Osteocyte (in vitro differentiated cells): ENCODE measurements at regions not wholly inside any gene's neighbourhood (a gene's known extent, or its start where the extent isn't known, plus 50 kb on each side); places are given as distances from the start of the nearest gene placed in this dataset.

Experiments used
- DNase-seq: peaks from one replicate; pipeline ENCODE4 v3.0.0; 2021; ENCODE audit warnings: mixed read lengths; ENCODE audit not compliant: unreplicated experiment; ENCODE audit errors: extremely low spot score
- H3K27ac Mint-ChIP-seq: one replicate; pipeline ENCODE4 v1.8.0; 2021; ENCODE audit warnings: mild to moderate bottlenecking, mixed read lengths; ENCODE audit not compliant: unreplicated experiment
- H3K27me3 Mint-ChIP-seq: one replicate; pipeline ENCODE4 v1.8.0; 2021; ENCODE audit warnings: mixed read lengths; ENCODE audit not compliant: unreplicated experiment
- H3K36me3 Mint-ChIP-seq: one replicate; pipeline ENCODE4 v1.8.0; 2021; ENCODE audit warnings: mixed read lengths; ENCODE audit not compliant: unreplicated experiment
- H3K4me1 Mint-ChIP-seq: one replicate; pipeline ENCODE4 v1.8.0; 2021; ENCODE audit warnings: mixed read lengths; ENCODE audit not compliant: unreplicated experiment
- H3K4me3 Mint-ChIP-seq: one replicate; pipeline ENCODE4 v1.8.0; 2021; ENCODE audit warnings: mild to moderate bottlenecking, moderate library complexity, mixed read lengths; ENCODE audit not compliant: unreplicated experiment
- H3K9me3 Mint-ChIP-seq: one replicate; pipeline ENCODE4 v1.8.0; 2021; ENCODE audit warnings: mixed read lengths; ENCODE audit not compliant: unreplicated experiment
- TF ChIP-seq, protein P1 (sequence below): fragments of 200-600 bp; sonication (generic); IDR thresholded peaks from 2 replicates; pipeline ENCODE4 v1.5.0; 2021; ENCODE audit warnings: antibody characterized with exemption, mild to moderate bottlenecking, moderate library complexity

DNA sequence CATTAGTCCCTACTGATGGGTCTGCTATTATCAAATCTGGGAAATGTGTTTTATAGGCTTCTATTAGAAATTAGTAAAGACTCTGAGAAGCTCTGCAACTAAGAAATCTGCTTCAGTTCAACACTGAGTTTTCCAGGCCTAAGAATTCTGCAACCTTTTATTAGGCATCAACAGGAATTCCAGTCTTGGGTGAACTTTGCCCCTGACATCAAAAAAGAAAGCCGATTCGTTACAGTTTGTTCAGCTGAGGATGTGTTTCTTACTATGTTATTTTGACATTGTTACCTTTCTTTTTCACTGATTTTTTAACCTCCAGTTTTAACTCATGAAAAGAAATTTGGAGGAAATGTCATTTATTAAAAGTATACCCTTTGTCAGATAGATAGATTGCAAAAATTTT lies 131.5 kb upstream of the KCNH8 start:
- no peak for DNase-seq
- TF ChIP-seq, protein P1, sequence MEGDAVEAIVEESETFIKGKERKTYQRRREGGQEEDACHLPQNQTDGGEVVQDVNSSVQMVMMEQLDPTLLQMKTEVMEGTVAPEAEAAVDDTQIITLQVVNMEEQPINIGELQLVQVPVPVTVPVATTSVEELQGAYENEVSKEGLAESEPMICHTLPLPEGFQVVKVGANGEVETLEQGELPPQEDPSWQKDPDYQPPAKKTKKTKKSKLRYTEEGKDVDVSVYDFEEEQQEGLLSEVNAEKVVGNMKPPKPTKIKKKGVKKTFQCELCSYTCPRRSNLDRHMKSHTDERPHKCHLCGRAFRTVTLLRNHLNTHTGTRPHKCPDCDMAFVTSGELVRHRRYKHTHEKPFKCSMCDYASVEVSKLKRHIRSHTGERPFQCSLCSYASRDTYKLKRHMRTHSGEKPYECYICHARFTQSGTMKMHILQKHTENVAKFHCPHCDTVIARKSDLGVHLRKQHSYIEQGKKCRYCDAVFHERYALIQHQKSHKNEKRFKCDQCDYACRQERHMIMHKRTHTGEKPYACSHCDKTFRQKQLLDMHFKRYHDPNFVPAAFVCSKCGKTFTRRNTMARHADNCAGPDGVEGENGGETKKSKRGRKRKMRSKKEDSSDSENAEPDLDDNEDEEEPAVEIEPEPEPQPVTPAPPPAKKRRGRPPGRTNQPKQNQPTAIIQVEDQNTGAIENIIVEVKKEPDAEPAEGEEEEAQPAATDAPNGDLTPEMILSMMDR: no peak
- H3K36me3 Mint-ChIP-seq: no peaks in the 10 kb centered on the region
- H3K27me3 Mint-ChIP-seq: no peaks in the 10 kb centered on the region
- no peak overlapping the region for H3K27ac Mint-ChIP-seq
- peaks cover 4% of the 10 kb centered on the region for H3K9me3 Mint-ChIP-seq
- H3K4me3 Mint-ChIP-seq: no peak overlapping the region
- H3K4me1 Mint-ChIP-seq: no peaks in the 10 kb centered on the region

DNA sequence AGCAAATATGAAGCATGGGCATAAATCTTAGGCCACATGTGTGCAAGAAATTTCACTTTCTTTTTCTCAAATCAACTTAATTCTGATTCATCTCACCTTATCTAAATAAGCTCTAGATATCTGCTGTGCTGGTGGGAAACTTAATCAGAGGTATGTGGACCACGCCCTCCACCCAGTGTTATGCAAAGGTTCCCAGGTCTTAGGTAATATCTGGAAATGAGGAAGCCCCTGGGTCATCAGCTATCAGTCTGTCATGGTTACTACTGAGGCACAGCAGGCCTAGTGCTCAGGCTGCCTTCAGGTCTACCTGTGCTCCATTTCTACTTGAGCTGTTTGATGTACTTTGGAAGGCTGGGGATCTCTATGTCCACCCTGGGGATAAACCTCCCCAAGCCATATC lies 134.4 kb upstream of the KCNH8 start:
- Mint-ChIP-seq H3K4me1 (no peaks in the 10 kb centered on the region), H3K36me3 (no peaks in the 10 kb centered on the region), H3K27ac (no peak overlapping the region), H3K9me3 (peaks cover 4% of the 10 kb centered on the region), H3K4me3 (no peak overlapping the region), H3K27me3 (no peaks in the 10 kb centered on the region)
- DNase-seq: no peak
- TF ChIP-seq, protein P1: no peak

DNA sequence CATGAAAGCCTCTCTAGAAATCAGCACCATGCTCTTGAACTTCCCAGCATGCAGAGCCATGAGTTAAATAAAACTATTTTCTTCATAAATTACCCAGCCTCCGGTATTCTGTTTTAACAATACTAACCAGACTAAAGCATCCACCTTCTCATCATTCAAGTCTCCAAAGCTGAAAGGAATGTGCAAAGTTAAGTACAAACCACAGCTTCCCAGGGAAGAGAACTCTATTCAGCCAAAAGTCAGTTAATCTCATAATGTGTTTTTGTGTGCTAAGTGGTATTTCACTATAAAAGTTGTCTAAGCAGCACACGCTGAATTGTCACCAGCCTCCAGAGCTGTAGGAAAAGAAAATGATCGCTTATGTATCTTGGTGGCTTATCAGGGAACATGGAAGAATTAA lies 135.5 kb upstream of the KCNH8 start:
- H3K27ac Mint-ChIP-seq: no peak overlapping the region
- TF ChIP-seq, protein P1: no peak
- no peak overlapping the region for H3K4me3 Mint-ChIP-seq
- no peaks in the 10 kb centered on the region for H3K9me3 Mint-ChIP-seq
- no peaks in the 10 kb centered on the region for H3K36me3 Mint-ChIP-seq
- DNase-seq: no peak
- H3K27me3 Mint-ChIP-seq: no peaks in the 10 kb centered on the region
- H3K4me1 Mint-ChIP-seq: no peaks in the 10 kb centered on the region

DNA sequence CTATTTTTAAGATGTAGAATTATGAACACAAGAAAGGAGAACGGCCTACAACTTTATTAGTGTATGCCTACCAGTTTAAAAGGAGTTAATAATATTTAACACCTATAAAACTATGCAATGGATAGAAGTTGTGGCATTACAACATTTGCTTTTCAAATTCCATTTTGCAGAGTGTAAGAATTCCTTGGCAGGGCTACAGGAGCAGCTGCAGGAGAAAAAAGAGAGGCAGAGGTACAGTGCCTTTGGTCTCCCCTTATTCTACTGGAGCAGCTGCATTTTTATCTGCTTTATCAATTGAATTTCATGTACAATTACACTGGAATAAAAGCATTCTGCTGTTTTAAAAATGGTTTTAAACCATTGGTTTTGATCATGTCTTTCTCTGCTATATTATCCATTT lies 145.7 kb upstream of the KCNH8 start:
- TF ChIP-seq, protein P1: no peak

DNA sequence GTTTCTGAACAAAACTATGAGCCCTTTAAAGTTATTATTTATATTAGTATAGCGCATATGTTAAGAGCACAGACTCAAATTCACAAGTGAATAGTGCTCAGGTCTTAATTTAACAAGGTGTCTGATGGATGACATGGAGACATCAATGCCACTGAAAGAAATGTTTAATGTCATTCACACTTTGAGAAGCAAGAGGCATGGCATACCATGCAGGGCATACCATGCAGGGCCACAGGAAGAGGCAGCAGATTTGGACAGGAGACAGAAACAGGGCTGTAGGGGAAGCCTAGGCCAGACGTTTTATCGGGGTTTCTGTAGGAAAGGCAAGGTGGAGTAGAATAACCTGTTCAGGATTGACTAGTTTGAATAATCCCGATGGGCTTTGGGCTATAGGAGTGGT lies 150.2 kb upstream of the KCNH8 start:
- no peak for DNase-seq
- no peaks in the 10 kb centered on the region for H3K27me3 Mint-ChIP-seq
- no peak overlapping the region for H3K27ac Mint-ChIP-seq
- H3K36me3 Mint-ChIP-seq: no peaks in the 10 kb centered on the region
- H3K9me3 Mint-ChIP-seq: peaks cover 6% of the 10 kb centered on the region
- TF ChIP-seq, protein P1: no peak
- no peak overlapping the region for H3K4me3 Mint-ChIP-seq
- no peaks in the 10 kb centered on the region for H3K4me1 Mint-ChIP-seq

More for the DNA sequence above, 145.7 kb upstream of the KCNH8 start:
- DNase-seq: no peak
- Mint-ChIP-seq H3K27me3 (no peaks in the 10 kb centered on the region), H3K4me1 (no peaks in the 10 kb centered on the region), H3K36me3 (no peaks in the 10 kb centered on the region), H3K9me3 (peaks cover 7% of the 10 kb centered on the region), H3K4me3 (no peak overlapping the region), H3K27ac (no peak overlapping the region)
